ENCODE measurements at regions not wholly inside any gene's neighbourhood (a gene's known extent, or its start where the extent isn't known, plus 50 kb on each side); places are given as distances from the start of the nearest gene placed in this dataset.

- Histone ChIP-seq H3K18ac (ENCODE audit: low read depth, low read length) (no peak overlapping the region), H2BK15ac (ENCODE audit: low read depth, low read length) (no peak overlapping the region), H3K36me3 (ENCODE audit: control insufficient read depth, insufficient read depth, low read length) (no peaks in the 10 kb centered on the region), H3K4me3 (ENCODE audit: insufficient read depth, low read depth, low read length) (no peak overlapping the region), H2BK20ac (ENCODE audit: low read depth, low read length) (no peak overlapping the region), H4K20me1 (ENCODE audit: insufficient read depth, low read length) (no peaks in the 10 kb centered on the region), H2AK5ac (ENCODE audit: low read depth, low read length) (no peak overlapping the region), H3K9me1 (ENCODE audit: insufficient read depth, low read length) (no peaks in the 10 kb centered on the region), H3K56ac (ENCODE audit: extremely low read depth, insufficient read depth, low read length) (no peak overlapping the region), H2AK9ac (replicated peaks; ENCODE audit: low read depth, low read length, poor library complexity) (no peak overlapping the region), H3K4ac (ENCODE audit: low read depth, low read length) (no peak overlapping the region), H3K9me3 (ENCODE audit: control insufficient read depth, insufficient read depth, low read length) (peaks cover 3% of the 10 kb centered on the region), H3K14ac (replicated peaks; ENCODE audit: low read depth, low read length) (no peak overlapping the region), H4K8ac (ENCODE audit: low read depth in 2 of 2, low read length in 2 of 2) (no peak overlapping the region), H4K91ac (ENCODE audit: insufficient read depth, low read depth, low read length) (no peak overlapping the region), H3K9ac (ENCODE audit: low read depth, low read length) (no peak overlapping the region), H3K27me3 (ENCODE audit: control insufficient read depth, insufficient read depth, low read length) (no peaks in the 10 kb centered on the region), H3K27ac (ENCODE audit: insufficient read depth, low read length) (no peak overlapping the region), H3K4me2 (ENCODE audit: low read depth, low read length) (no peak overlapping the region), H3K4me1 (ENCODE audit: control insufficient read depth, insufficient read depth, low read length) (0 out of 2 replicates have a peak, but pooled peaks cover 2% of the 10 kb centered on the region), H4K5ac (ENCODE audit: low read depth, low read length) (no peak overlapping the region), H3K79me1 (ENCODE audit: low read depth in 1 of 2, low read length in 2 of 2) (no peaks in the 10 kb centered on the region), H3K23ac (ENCODE audit: low read depth, low read length) (no peak overlapping the region), H2AFZ (replicated peaks; ENCODE audit: low read length, poor library complexity) (no peak overlapping the region), H2BK120ac (ENCODE audit: low read depth, low read length) (no peak overlapping the region), H2BK5ac (ENCODE audit: low read depth, low read length, poor library complexity, severe bottlenecking) (no peak overlapping the region)
- no CpG with 5 or more reads among the region's 2 CpGs for WGBS, 2 experiments (ENCODE audit: extremely low coverage in 2 of 2, insufficient read length in 1 of 2)
- DNase-seq, result no peak
- no TSS peak for BruUV-seq (replicated peaks)
- intact Hi-C loops (cut with micrococcal nuclease) (no loop called here), in situ Hi-C loops (cut with MboI; ENCODE audit: low sequenced_read_pairs) (no loop called here), dilution Hi-C loops (cut with HindIII; ENCODE audit: low sequenced_read_pairs, unreplicated experiment) (no loop called here)
- ChIA-PET POLR2A (ENCODE audit: unreplicated experiment) (interaction anchor here (0.6 kb wide), 1 partner anchor 321 kb away, joined by 3 read pairs; no protein-coding TSS in a partner anchor), CTCF (no interaction called here)
- ATAC-seq (ENCODE audit: low read depth), result no peak
- TF ChIP-seq USF2 (IDR thresholded peaks at IDR 0.05; ENCODE audit: low read depth, low read length) (no peak), ELK1 (IDR thresholded peaks at IDR 0.05; ENCODE audit: borderline replicate concordance, low read depth, low read length) (no peak), RCOR1 (IDR thresholded peaks at IDR 0.05; ENCODE audit: insufficient replicate concordance, low read length) (no peak), POLR2A (IDR thresholded peaks at IDR 0.05; ENCODE audit: low read depth, low read length) (no peak), CHD1 (IDR thresholded peaks at IDR 0.05; ENCODE audit: low read depth, low read length) (no peak), CEBPB (IDR thresholded peaks at IDR 0.05; ENCODE audit: low read depth, low read length) (no peak), BHLHE40 (IDR thresholded peaks at IDR 0.05; ENCODE audit: low read depth, low read length) (no peak), MAZ (IDR thresholded peaks at IDR 0.05; ENCODE audit: borderline replicate concordance, low read depth, low read length) (no peak), SMC3 (IDR thresholded peaks at IDR 0.05; ENCODE audit: low read depth, low read length) (no peak), MAFK (IDR thresholded peaks at IDR 0.05; ENCODE audit: low read depth, low read length) (no peak), NFE2L2 (IDR thresholded peaks at IDR 0.05; ENCODE audit: low read depth, low read length) (no peak), RAD21 (IDR thresholded peaks at IDR 0.05; ENCODE audit: low read length) (no peak), MXI1 (IDR thresholded peaks at IDR 0.05; ENCODE audit: borderline replicate concordance, low read depth, low read length) (no peak)
Measured at GRCh38 chr4:124879195-124879594, 166.7 kb upstream of the ANKRD50 start.

All from IMR-90 (cell line).